ENCODE measurements at regions not wholly inside any gene's neighbourhood (a gene's known extent, or its start where the extent isn't known, plus 50 kb on each side); places are given as distances from the start of the nearest gene placed in this dataset.
"Not testable (repeated sequence)": the region's sequence is repeated elsewhere in the genome, so short reads cannot be mapped to it uniquely, and the experiment has no call there.

- DNase-seq (ENCODE audit: low read depth) = no peak
These were observed 59.0 kb downstream of the FASLG start for GRCh38 chr1:172717722-172718465.

DNA sequence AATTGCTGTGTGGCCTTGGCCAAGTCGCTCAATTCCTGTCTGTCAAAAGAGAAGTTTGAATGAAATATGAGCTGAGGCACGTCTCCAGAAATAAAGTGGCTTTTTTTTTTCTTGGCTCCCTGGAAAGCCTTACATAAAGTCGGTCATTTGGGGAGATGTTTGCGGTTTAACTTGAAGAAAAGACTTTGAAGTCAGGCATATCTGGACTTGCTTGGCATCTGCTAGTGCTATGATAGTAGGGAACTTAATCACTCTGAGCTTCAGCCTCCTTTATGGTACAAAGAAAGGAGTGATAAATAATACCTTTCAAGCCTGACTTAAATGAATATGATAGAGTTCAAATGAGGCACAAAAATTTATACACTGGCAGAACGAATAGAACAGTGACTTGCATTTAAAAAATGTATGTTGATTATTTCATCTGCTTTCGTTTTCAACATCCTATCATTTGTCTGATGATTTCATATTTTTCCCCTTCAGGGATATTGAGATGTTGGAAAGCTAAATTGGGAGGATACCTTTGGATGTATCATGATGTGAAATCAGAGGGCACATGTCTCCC, 60.2 kb downstream of the FASLG start:
- DNase-seq (ENCODE audit: low read depth) = no peak

- no peak for DNase-seq (ENCODE audit: low read depth)
These were observed 60.8 kb downstream of the FASLG start for GRCh38 chr1:172719694-172720138.

- DNase-seq (ENCODE audit: low read depth) = no peak
These were observed 61.4 kb downstream of the FASLG start for GRCh38 chr1:172720339-172720738.

- DNase-seq (ENCODE audit: low read depth) = no peak
These were observed 64.3 kb downstream of the FASLG start for GRCh38 chr1:172723251-172723650.

- no peak for DNase-seq (ENCODE audit: low read depth)
These were observed 65.3 kb downstream of the FASLG start for GRCh38 chr1:172724232-172724631.

DNA sequence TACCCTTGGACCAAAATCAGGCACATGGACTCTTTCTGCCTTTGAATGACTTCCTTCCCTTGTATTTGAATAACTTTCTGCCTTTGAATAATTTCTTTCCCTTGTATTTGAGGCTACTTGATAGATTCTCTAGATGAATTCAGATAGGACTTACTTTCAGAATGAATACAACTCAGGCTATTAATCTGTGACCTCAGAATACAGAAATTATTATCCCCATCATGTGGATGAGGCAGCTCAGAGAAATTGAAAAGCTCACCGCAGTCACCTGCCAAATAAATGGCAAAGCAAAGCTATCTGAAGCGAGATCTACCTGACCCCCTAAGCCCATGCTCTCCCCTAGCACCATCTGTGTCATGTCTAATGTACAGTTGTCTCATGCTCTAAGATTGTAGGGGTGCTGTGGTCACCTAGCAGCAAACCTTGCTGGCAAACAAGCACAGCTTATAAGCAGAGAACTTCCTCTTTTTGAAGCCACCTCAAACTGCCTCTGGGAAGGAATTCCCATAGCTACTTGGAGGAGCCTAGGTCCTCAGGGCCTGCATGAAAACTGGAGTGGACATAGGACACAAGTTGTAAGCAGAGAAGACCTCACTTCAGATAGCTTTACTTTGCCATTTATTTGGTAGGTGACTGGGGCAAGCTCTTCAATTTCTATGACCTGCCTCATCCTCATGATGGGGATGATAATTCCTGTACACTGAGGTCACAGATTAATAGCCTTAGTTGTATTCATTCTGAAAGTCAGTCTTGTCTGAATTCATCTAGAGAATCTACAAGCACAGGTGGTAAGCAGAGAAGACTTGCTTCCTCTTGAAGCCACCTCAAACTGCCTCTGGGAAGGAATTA, 66.1 kb downstream of the FASLG start:
- DNase-seq (ENCODE audit: low read depth) = no peak

DNA sequence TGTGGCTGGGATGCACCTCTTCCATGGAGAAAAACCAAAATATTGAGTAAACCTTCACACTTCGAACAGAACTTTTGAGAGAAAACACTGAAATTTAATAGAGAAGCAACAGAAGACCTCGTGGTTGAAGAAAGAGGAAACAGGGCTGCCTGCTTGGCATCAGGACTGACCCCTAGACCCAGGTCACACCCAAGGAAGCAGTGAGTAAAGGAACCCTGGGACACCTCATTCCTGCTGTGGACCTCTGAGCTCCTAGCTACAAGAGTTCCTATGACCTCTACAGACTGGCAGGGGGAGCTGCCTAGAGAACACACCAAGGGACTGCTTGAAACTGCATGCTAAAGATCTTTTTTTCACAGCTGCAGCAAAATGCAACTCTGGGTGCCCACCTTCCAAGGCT, 67.8 kb downstream of the FASLG start:
- DNase-seq (ENCODE audit: low read depth) = no peak

DNA sequence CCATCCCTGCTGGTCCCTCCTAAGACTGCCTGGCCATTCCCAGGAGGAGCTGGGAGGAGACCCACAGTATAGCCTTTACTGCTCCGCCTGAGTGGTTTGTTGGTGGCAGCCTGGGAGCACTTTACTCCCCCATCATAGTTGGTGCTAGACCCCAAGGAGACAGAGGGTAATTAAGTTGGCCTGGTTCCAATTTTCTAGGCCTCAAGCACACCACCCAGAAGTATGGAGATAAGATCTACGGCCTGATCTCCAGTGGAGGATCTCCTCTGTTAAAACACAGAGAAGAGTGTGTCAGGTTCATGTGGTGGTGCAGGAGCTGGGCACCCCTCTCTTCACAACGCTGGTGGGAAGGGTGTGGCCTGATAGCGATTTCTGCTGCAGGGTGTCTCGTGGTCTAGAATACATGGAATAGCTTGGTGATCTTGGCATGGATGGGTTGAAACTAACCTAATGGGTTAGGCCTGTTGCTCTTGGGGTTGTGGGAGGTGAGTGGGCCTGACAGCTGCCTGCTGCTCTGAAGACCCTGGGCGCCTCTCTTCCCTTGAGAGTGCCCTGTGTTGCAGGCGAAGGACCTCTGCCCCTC, 68.5 kb downstream of the FASLG start:
- no peak for DNase-seq (ENCODE audit: low read depth)

- DNase-seq (ENCODE audit: low read depth) = peak; percentile 45
These were observed 69.2 kb downstream of the FASLG start for GRCh38 chr1:172727956-172728603.

- DNase-seq (ENCODE audit: low read depth) = not testable (repeated sequence)
These were observed 69.8 kb downstream of the FASLG start for GRCh38 chr1:172728705-172729104.

DNA sequence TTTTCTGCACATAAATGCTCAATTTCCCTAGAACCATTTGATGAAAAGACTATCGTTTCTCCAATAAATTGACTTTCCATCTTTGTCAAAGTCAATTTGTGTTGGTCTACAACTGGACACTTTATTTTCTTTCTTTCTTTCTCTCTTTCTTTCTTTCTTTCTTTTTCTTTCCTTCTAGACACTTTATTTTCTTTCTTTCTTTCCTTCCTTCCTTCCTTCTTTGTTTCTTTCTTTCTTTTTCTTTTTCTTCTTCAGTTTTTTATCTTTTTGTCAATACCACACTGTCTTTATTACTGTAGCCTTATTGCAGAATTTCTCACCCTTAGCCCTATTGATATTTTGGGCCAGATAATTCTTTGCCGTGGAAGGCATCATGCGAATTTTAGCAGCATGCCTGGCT, 73.5 kb downstream of the FASLG start:
- no peak for DNase-seq (ENCODE audit: low read depth)

GRCh38 chr1:172733815-172734214, 74.9 kb downstream of the FASLG start:
- DNase-seq (ENCODE audit: low read depth) = no peak

GRCh38 chr1:172738389-172738788, 79.5 kb downstream of the FASLG start:
- DNase-seq (ENCODE audit: low read depth) = no peak

- no peak for DNase-seq (ENCODE audit: low read depth)
These were observed 83.9 kb downstream of the FASLG start for GRCh38 chr1:172742599-172743500.

DNA sequence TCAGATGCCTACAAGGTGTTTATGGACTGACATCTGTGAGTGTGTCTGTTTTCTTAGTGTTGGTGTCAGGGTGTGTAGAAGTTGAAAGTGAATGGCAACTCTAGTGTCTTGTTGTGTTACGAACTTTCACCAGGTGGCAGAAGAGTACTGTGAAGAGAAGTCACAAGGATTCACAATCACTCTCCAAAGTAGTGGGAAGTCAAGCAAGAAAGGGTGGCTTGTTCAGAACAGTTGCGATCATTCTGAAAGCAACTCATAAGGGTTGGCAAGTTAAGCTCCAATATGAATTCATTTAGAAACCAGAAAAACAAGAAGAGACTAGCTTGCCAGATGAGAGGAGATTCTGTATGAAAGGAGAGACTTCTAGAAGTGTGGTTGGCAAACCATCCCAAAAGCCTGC, 86.1 kb downstream of the FASLG start:
- DNase-seq (ENCODE audit: low read depth) = no peak

DNA sequence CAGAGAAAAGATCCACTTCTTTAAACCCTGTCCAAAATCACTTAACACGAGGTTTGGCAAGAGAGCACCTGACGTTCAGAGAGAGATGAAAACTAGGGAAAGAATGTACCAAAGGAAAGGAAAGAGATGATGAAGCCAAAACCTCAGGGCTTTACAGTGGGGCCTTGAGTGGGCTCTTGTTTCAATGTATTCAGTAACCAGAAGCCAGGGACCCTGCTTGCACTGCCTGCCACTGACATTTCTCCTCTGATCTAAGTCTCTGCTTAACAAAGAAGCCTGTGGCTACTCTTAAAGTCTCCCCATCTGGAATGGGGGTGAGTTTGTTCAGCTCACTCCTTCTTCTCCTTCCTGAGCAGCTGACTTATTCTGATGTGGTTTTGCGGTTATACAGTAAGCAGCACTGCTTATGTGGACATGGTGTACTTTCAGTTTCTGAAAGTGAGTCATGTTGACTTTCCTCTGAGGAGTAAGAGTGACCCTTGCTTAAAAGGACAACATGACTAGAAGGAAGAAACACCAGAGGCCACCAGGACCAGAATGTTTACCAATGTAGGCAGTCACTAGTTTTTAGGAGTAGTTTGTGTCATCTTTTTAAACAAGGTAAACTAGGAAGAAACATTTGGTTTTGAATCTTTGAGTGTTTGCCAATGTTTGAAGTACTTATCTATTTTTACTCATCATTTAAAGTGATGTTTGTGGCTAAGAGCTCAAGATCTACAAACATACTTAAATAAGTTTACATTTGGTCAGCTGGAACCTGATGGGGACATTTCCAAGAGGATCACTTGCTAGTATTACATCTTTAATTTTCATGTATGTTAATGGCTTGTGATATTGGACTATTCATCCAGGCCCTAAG, 87.4 kb downstream of the FASLG start:
- no peak for DNase-seq (ENCODE audit: low read depth)

DNA sequence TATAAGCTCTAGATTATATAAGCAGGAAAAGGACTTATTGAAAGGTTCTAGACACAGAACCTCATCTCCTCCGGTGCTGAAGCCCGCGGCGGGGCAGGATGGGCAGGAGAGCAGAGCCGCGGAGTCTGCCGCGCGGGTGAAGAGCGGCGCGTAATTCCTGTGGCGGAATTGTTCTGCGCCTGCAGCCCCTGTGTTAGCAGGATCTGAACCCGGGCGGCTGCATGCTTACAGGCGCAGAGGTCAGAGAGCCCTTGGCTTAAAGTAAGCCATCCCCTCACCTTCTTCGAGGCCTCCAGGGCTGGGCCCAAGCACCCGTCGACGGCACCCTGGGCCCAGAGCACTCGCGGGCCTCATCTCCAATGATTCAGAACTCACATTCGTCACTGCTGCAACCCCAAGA, 89.3 kb downstream of the FASLG start:
- no peak for DNase-seq (ENCODE audit: low read depth)

GRCh38 chr1:172751683-172752082, 92.8 kb downstream of the FASLG start:
- DNase-seq (ENCODE audit: low read depth) = no peak

GRCh38 chr1:172753964-172754363, 95.1 kb downstream of the FASLG start:
- DNase-seq (ENCODE audit: low read depth) = no peak
